H1 (cell line): ENCODE measurements at regions not wholly inside any gene's neighbourhood (a gene's known extent, or its start where the extent isn't known, plus 50 kb on each side); places are given as distances from the start of the nearest gene placed in this dataset.

ENCODE experiments used
- CTCF ChIA-PET: fragments of 300-600 bp; sonication (Branson Sonifier 250); formaldehyde crosslinking; loops from one replicate; lab custom pipeline; 2021; ENCODE audit not compliant: partially characterized antibody; lab: Charles Lee
- POLR2A ChIA-PET: fragments of 300-600 bp; sonication (Branson Sonifier 250); formaldehyde crosslinking; loops from one replicate; lab custom pipeline; 2021; ENCODE audit warnings: inconsistent platforms; ENCODE audit not compliant: partially characterized antibody; lab: Charles Lee
- DNase-seq, 2 experiments: peaks; one replicate each; pipeline versions ENCODE4 v3.0.0 to v3.0.0-alpha.2; 2010 to 2022; ENCODE audit warnings: low spot score in 2 of 2, low read depth in 1 of 2, mixed read lengths in 1 of 2
- FAIRE-seq: peaks from 2 replicates; lab custom pipeline; 2011; peaks lifted over from hg19 to GRCh38; lab: Jason Lieb, UNC
- H2AFZ ChIP-seq: 2 replicates; pipeline ENCODE4 v1.8.1; 2012; ENCODE audit warnings: low read length, inconsistent platforms
- H2AK5ac ChIP-seq: 2 replicates; pipeline ENCODE4 v1.6.1; 2013; ENCODE audit warnings: low read depth, low read length
- H2BK120ac ChIP-seq: replicated peaks from 2 replicates; pipeline ENCODE3; 2013; ENCODE audit warnings: low read depth, low read length, inconsistent platforms
- H2BK12ac ChIP-seq: 2 replicates; pipeline ENCODE4 v1.6.1; 2013; ENCODE audit warnings: low read depth, low read length
- H2BK15ac ChIP-seq: 2 replicates; pipeline ENCODE4 v1.6.1; 2013; ENCODE audit warnings: low read length
- H2BK20ac ChIP-seq: 2 replicates; pipeline ENCODE4 v1.6.1; 2013; ENCODE audit warnings: low read length
- H2BK5ac ChIP-seq: 2 replicates; pipeline ENCODE4 v1.6.1; 2013; ENCODE audit warnings: low read depth, low read length
- H3K14ac ChIP-seq: 2 replicates; pipeline ENCODE4 v1.6.1; 2013; ENCODE audit warnings: inconsistent platforms; ENCODE audit not compliant: insufficient read length
- H3K18ac ChIP-seq: 2 replicates; pipeline ENCODE4 v1.6.1; 2013; ENCODE audit warnings: low read length; ENCODE audit errors: extremely low read depth
- H3K23ac ChIP-seq: 2 replicates; pipeline ENCODE4 v1.6.1; 2013; ENCODE audit warnings: inconsistent platforms; ENCODE audit not compliant: insufficient read length
- H3K23me2 ChIP-seq: 2 replicates; pipeline ENCODE4 v1.6.1; 2013; ENCODE audit warnings: low read depth, low read length
- H3K27ac ChIP-seq: 2 replicates; pipeline ENCODE4 v1.6.1; 2011; ENCODE audit warnings: low read depth, low read length, inconsistent platforms
- H3K27me3 ChIP-seq, 4 experiments: replicated peaks in 1 of 4; 1 replicate in 1 of 4; 2 replicates in 3 of 4; pipeline versions ENCODE4 v1.6.1 to v1.8.1; 2011 to 2013; ENCODE audit warnings: low read length in 3 of 4, mild to moderate bottlenecking in 3 of 4, inconsistent platforms in 2 of 4, mixed read lengths in 2 of 4, moderate library complexity in 1 of 4; ENCODE audit not compliant: control insufficient read depth in 3 of 4, insufficient read depth in 3 of 4; ENCODE audit errors: extremely low read depth in 1 of 4
- H3K36me3 ChIP-seq, 4 experiments: 2 replicates each; pipeline versions ENCODE4 v1.6.1 to v1.8.1; 2011 to 2013; ENCODE audit warnings: mild to moderate bottlenecking in 4 of 4, low read length in 3 of 4, moderate library complexity in 2 of 4, control low read depth in 1 of 4, inconsistent platforms in 1 of 4; ENCODE audit not compliant: insufficient read depth in 4 of 4, control insufficient read depth in 2 of 4
- H3K4ac ChIP-seq: replicated peaks from 2 replicates; pipeline ENCODE3; 2013; ENCODE audit warnings: low read length, low read depth, mixed read lengths, inconsistent platforms; ENCODE audit not compliant: insufficient read length
- H3K4me1 ChIP-seq, 4 experiments: replicated peaks in 1 of 4; 1 replicate in 1 of 4; 2 replicates in 3 of 4; pipeline versions ENCODE4 v1.6.1 to v1.8.1; 2011 to 2013; ENCODE audit warnings: low read length in 3 of 4, inconsistent platforms in 2 of 4, mixed read lengths in 1 of 4; ENCODE audit not compliant: insufficient read depth in 4 of 4, control insufficient read depth in 3 of 4
- H3K4me2 ChIP-seq, 2 experiments: 2 replicates each; pipeline versions ENCODE4 v1.6.1 to v1.8.1; 2011 to 2013; ENCODE audit warnings: low read depth in 2 of 2, low read length in 2 of 2, control low read depth in 1 of 2, inconsistent platforms in 1 of 2, mild to moderate bottlenecking in 1 of 2; ENCODE audit not compliant: insufficient read depth in 1 of 2
- H3K4me3 ChIP-seq, 4 experiments: fragments of 200-600, 300-600 bp in 1 of 4; sonication (generic), shearing (Covaris generic), sonication (Bioruptor Twin) in 1 of 4; 2 replicates each; pipeline versions ENCODE4 v1.5.1 to v1.8.1; 2011 to 2016; ENCODE audit warnings: low read length in 4 of 4, low read depth in 3 of 4, control low read depth in 2 of 4, inconsistent platforms in 2 of 4, mild to moderate bottlenecking in 2 of 4, mixed read lengths in 1 of 4, moderate library complexity in 1 of 4; ENCODE audit not compliant: insufficient read depth in 2 of 4; ENCODE audit errors: extremely low read depth in 1 of 4
- H3K56ac ChIP-seq: replicated peaks from 2 replicates; pipeline ENCODE3; 2013; ENCODE audit warnings: low read depth, mild to moderate bottlenecking, mixed read lengths, low read length, inconsistent platforms; ENCODE audit not compliant: insufficient read length
- H3K79me1 ChIP-seq: 2 replicates; pipeline ENCODE4 v1.6.1; 2013; ENCODE audit warnings: low read depth, low read length, control low read depth
- H3K79me2 ChIP-seq, 2 experiments: 2 replicates each; pipeline versions ENCODE4 v1.6.1 to v1.8.1; 2012 to 2013; ENCODE audit warnings: low read length in 2 of 2, mild to moderate bottlenecking in 2 of 2, inconsistent platforms in 1 of 2; ENCODE audit not compliant: insufficient read depth in 2 of 2, control insufficient read depth in 1 of 2
- H3K9ac ChIP-seq, 4 experiments: replicated peaks in 1 of 4; 1 replicate in 1 of 4; 2 replicates in 3 of 4; pipeline versions ENCODE4 v1.6.1 to v1.8.1; 2011 to 2013; ENCODE audit warnings: low read depth in 3 of 4, low read length in 3 of 4, control low read depth in 2 of 4, mild to moderate bottlenecking in 2 of 4, moderate library complexity in 2 of 4, inconsistent platforms in 1 of 4; ENCODE audit errors: extremely low read depth in 1 of 4
- H3K9me3 ChIP-seq, 2 experiments: 2 replicates each; pipeline versions ENCODE4 v1.6.1 to v1.8.1; 2012 to 2013; ENCODE audit warnings: mild to moderate bottlenecking in 2 of 2, moderate library complexity in 2 of 2, control low read depth in 1 of 2, inconsistent platforms in 1 of 2, low read depth in 1 of 2, low read length in 1 of 2, mixed read lengths in 1 of 2; ENCODE audit not compliant: insufficient read depth in 2 of 2
- H4K20me1 ChIP-seq, 2 experiments: replicated peaks in 1 of 2; 2 replicates each; pipeline versions ENCODE3 to v1.8.1; 2011 to 2013; ENCODE audit warnings: inconsistent platforms in 2 of 2, low read length in 2 of 2, mild to moderate bottlenecking in 1 of 2; ENCODE audit not compliant: insufficient read depth in 2 of 2, control insufficient read depth in 1 of 2
- H4K5ac ChIP-seq: 2 replicates; pipeline ENCODE4 v1.6.1; 2013; ENCODE audit warnings: low read length, low read depth, mixed read lengths, inconsistent platforms; ENCODE audit not compliant: insufficient read length
- H4K8ac ChIP-seq: 2 replicates; pipeline ENCODE4 v1.8.0; 2013; ENCODE audit warnings: mild to moderate bottlenecking, moderate library complexity, low read length, inconsistent platforms; ENCODE audit not compliant: insufficient read depth; ENCODE audit errors: extremely low read depth
- H4K91ac ChIP-seq: replicated peaks from 2 replicates; pipeline ENCODE3; 2013; ENCODE audit warnings: low read length, mixed read lengths, inconsistent platforms; ENCODE audit not compliant: insufficient read length
- CREB1 ChIP-seq: IDR thresholded peaks from 2 replicates; pipeline ENCODE4 v1.6.1; 2012; ENCODE audit warnings: inconsistent platforms
- EZH2 ChIP-seq: fragments of 200-600 bp; sonication (generic); IDR thresholded peaks from 2 replicates; pipeline ENCODE4 v1.7.1; 2012; ENCODE audit warnings: low read depth, mild to moderate bottlenecking, moderate library complexity, low read length, inconsistent platforms; ENCODE audit not compliant: severe bottlenecking
- NANOG ChIP-seq: IDR thresholded peaks from 2 replicates; pipeline ENCODE4 v1.6.1; 2011; ENCODE audit warnings: low read length, low read depth, mild to moderate bottlenecking, inconsistent platforms; ENCODE audit not compliant: insufficient read depth, poor library complexity, severe bottlenecking
- POLR2AphosphoS5 ChIP-seq: IDR thresholded peaks from 2 replicates; pipeline ENCODE4 v1.6.1; 2011; ENCODE audit warnings: low read depth, low read length
- POU5F1 ChIP-seq: IDR thresholded peaks from 2 replicates; pipeline ENCODE4 v1.6.1; 2011; ENCODE audit warnings: low read depth, mild to moderate bottlenecking, low read length, moderate library complexity
- RAD21 ChIP-seq, 2 experiments: IDR thresholded peaks in 1 of 2; conservative IDR thresholded peaks in 1 of 2; 2 replicates each; pipeline ENCODE4 v1.6.1; 2011; ENCODE audit warnings: low read depth in 2 of 2, low read length in 2 of 2, improper control_type of control experiment in 1 of 2, inconsistent platforms in 1 of 2, mild to moderate bottlenecking in 1 of 2, moderate library complexity in 1 of 2
- RBBP5 ChIP-seq: IDR thresholded peaks from 2 replicates; pipeline ENCODE4 v1.7.1; 2012; ENCODE audit warnings: low read depth, mild to moderate bottlenecking, inconsistent platforms, low read length, moderate library complexity, borderline replicate concordance
- SIRT6 ChIP-seq: IDR thresholded peaks from one replicate; pipeline ENCODE4 v1.7.1; 2012; ENCODE audit warnings: low read length, inconsistent platforms
- SIX5 ChIP-seq: IDR thresholded peaks from 2 replicates; pipeline ENCODE4 v1.6.1; 2011; ENCODE audit warnings: mild to moderate bottlenecking, low read depth, low read length
- TAF1 ChIP-seq: IDR thresholded peaks from 2 replicates; pipeline ENCODE4 v1.6.1; 2011; ENCODE audit warnings: mild to moderate bottlenecking, low read depth, low read length
- TAF7 ChIP-seq: optimal IDR thresholded peaks from 2 replicates; pipeline ENCODE3; 2011; ENCODE audit warnings: low read depth, mild to moderate bottlenecking, inconsistent platforms, low read length, moderate library complexity, borderline replicate concordance
- TBP ChIP-seq: IDR thresholded peaks from 2 replicates; pipeline ENCODE4 v1.6.1; 2011; ENCODE audit warnings: low read depth, low read length, improper control_type of control experiment
- whole genome bisulfite sequencing, 2 experiments: shearing (Covaris generic) in 1 of 2; methylation state at CpG; one replicate each; pipeline versions ENCODE4 v1.1.6 to v1.1.7; 2013 to 2015; ENCODE audit warnings: low lambda C conversion rate in 2 of 2, mixed read lengths in 2 of 2, inconsistent platforms in 1 of 2, low coverage in 1 of 2, missing lambda C conversion rate in 1 of 2; ENCODE audit not compliant: insufficient replicate concordance in 2 of 2, insufficient coverage in 1 of 2, insufficient read length in 1 of 2; ENCODE audit errors: extremely low coverage in 1 of 2, missing lambda C conversion rate in 1 of 2; 5-methylcytosine and 5-hydroxymethylcytosine counted together

GRCh38 chr1:30413606-30414005 lies 309.8 kb downstream of the MATN1 start:
- FAIRE-seq, result no peak
- CTCF ChIA-PET, result interaction anchor here (2.3 kb wide), 1 partner anchor 33 kb away, joined by 11 read pairs; no protein-coding TSS in a partner anchor
- no peak overlapping the region for H2BK20ac ChIP-seq

More at GRCh38 chr1:30413606-30414005, 309.8 kb downstream of the MATN1 start:
- Histone ChIP-seq H4K8ac (no peak overlapping the region), H3K27ac (no peak overlapping the region), H3K4me2 (no peak overlapping the region), H3K23ac (no peak overlapping the region), H4K20me1 (no peaks in the 10 kb centered on the region), H3K79me1 (no peaks in the 10 kb centered on the region; the same call in 1 of the 2 replicates), H3K79me2 (no peaks in the 10 kb centered on the region), H3K23me2 (no peaks in the 10 kb centered on the region), H3K4ac (no peak overlapping the region), H4K5ac (no peak overlapping the region), H3K4me3 (no peak overlapping the region), H3K56ac (no peak overlapping the region), H3K4me1 (peaks cover 0 to 3% (median 0%) of the 10 kb centered on the region in 4 experiments; a peak in 1 of 7 replicates), H2BK15ac (no peak overlapping the region), H3K9ac (no peak overlapping the region), H3K14ac (no peak overlapping the region), H2BK12ac (no peak overlapping the region), H3K27me3 (no peaks in the 10 kb centered on the region), H2BK5ac (no peak overlapping the region), H2AK5ac (no peak overlapping the region), H2AFZ (no peak overlapping the region), H3K36me3 (no peaks in the 10 kb centered on the region), H2BK120ac (no peak overlapping the region), H3K18ac (no peak overlapping the region), H3K9me3 (no peaks in the 10 kb centered on the region), H4K91ac (no peak overlapping the region)
- 90% methylated on average over 12 of the region's 12 CpGs; no CpG with 5 or more reads in 1 of the 2 experiments for WGBS, 2 experiments
- POLR2A ChIA-PET, result no interaction called here
- TF ChIP-seq RAD21 (IDR thresholded peaks at IDR 0.05 in 1 of 2, conservative IDR thresholded peaks at IDR 0.05 in 1 of 2; ENCODE audit: low read depth in 2 of 2, low read length in 2 of 2) (no peak), CREB1 (no peak), POLR2AphosphoS5 (no peak), TAF1 (no peak), TAF7 (no peak), SIX5 (no peak), EZH2 (no peak), POU5F1 (no peak), SIRT6 (no peak), NANOG (no peak), TBP (no peak), RBBP5 (no peak)
- DNase-seq, result peak in 1 of 2 experiments; percentile 33
